HG03039 (cell line): ENCODE measurements at regions not wholly inside any gene's neighbourhood (a gene's known extent, or its start where the extent isn't known, plus 50 kb on each side); places are given as distances from the start of the nearest gene placed in this dataset.
"Not testable (repeated sequence)": the region's sequence is repeated elsewhere in the genome, so short reads cannot be mapped to it uniquely, and the experiment has no call there.

Experiments used
- ATAC-seq: cut with Tn5 transposase; IDR thresholded peaks from one replicate; pipeline ENCODE4 v1.9.1; 2021; ENCODE audit warnings: mild to moderate bottlenecking, moderate library complexity; ENCODE audit not compliant: unreplicated experiment

DNA sequence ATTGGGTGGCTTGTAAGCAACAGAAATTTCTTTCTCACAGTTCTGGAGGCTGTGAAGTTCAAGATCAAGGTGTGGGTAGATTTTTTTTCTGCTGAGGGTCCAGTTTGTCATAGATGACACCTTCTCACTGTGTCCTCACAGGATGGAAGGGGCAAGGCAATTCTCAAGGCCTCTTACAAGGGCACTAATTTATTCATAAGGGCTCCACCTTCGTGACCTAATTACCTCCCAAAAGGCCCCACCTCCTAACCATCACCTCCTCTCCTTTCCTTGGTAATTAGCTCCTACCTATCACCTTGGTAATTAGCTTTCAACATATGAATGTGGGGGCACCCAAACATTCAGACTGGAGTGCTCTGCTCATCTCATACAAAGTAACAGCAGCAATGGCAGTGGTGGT lies 92.3 kb upstream of the CD44 start:
- ATAC-seq = no peak

- ATAC-seq = no peak
Observed at GRCh38 chr11:35047179-35047578, 91.8 kb upstream of the CD44 start.

DNA sequence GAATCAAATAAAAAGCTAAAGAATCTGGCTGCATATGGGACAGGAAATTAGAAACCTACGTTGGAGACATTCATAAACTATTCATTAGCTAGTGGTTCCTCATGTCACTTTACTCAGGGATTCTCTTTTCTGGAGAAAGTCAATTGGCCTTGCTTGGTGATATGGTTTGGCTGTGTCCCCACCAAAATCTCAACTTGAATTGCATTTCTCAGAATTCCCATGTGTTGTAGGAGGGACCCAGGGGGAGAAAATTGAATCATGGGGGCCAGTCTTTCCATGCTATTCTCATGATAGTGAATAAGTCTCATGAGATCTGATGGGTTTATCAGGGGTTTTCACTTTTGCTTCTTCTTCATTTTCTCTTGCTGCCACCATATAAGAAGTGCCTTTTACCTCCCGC lies 91.2 kb upstream of the CD44 start:
- ATAC-seq = no peak

GRCh38 chr11:35048346-35048745 lies 90.6 kb upstream of the CD44 start:
- not testable (repeated sequence) for ATAC-seq

- ATAC-seq = peak; percentile 47
Observed at GRCh38 chr11:35049859-35050531, 89.0 kb upstream of the CD44 start.

DNA sequence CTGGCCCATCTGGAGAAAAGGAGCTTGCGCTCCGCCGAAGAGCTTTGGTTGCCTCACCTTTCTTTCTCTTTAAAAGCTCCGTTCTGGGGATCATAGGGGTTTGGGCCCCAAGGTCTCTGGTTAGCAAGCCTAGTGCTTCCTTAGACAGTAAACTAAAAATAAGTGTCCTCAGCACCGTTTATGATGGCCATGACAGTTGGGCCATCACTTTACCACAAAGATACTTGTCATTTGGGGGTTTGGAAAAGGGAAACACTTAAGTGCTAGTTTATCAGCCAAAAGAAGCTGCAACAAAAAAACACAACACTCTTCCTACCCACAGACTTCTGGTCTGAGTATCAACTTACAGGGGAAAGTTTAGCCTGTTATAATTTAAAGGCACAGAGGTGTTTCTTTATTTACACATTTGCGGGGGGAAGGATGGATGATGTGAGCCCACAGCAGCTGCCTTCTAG lies 88.4 kb upstream of the CD44 start:
- ATAC-seq = peak; percentile 27

GRCh38 chr11:35056391-35057093 lies 82.4 kb upstream of the CD44 start:
- no peak for ATAC-seq

- no peak for ATAC-seq
Observed at GRCh38 chr11:35057926-35058668, 80.9 kb upstream of the CD44 start.

- no peak for ATAC-seq
Observed at GRCh38 chr11:35058669-35059434, 80.1 kb upstream of the CD44 start.

DNA sequence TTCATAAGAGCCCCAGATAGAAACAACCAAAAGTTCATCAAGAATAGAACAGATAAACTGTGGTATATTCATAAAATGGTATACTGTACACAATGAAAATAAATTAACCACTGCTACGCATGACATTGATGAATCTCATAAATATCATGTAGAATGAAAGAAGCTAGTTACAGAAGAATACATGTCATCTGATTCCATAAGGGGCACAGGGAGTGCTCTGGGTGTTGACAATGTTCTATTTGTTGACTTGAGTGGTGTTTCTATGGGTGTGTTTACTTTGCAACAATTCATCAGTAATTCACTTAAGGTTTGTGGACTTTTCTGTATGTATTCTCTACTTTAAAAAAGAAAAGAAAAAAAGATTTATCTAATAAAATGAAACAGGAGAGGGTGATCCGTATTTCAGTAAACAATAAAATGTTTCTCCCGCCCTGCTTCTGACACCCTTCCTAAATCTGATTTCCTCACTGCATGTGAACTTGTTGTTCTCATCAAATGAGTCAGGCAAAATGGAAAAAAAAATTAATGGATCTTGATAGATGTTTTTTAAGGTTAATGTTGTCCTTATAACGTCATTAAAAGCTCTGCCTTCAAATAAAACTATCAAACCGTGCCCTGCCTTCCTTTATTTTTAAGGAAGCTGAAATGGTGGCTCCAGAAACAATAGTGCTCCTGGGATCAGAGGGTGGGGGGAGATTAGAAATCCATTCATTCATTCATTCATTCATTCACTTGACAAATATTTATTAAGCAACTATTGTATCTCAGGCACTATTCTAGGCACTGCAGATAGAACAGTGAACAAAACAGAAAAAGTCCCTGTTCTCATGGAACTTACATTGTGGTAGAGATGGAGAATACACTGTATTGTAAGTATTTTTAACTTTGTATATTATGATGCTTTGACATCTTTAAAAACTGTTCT lies 77.2 kb upstream of the CD44 start:
- ATAC-seq = no peak

DNA sequence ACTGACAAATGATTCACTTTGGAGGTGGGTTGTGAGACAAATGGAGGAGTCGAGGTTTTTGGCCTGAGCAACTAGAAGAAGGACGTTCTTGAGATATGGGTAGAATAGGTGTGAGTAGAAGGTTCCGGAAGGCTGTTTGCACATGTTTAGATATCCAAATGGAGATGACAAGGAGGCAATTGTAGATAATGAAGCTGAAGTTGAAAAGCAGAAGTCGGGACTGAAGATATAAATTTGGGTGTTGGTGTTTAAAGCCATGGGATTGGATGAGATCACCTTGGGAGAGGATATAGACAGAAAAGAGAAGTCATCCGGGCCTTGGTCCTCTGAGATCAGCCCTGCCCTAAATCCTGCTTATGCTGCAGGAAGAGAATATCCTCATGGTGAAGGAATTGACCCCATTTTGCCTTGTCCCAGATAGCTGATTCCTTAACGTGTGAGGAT lies 75.5 kb upstream of the CD44 start:
- no peak for ATAC-seq

DNA sequence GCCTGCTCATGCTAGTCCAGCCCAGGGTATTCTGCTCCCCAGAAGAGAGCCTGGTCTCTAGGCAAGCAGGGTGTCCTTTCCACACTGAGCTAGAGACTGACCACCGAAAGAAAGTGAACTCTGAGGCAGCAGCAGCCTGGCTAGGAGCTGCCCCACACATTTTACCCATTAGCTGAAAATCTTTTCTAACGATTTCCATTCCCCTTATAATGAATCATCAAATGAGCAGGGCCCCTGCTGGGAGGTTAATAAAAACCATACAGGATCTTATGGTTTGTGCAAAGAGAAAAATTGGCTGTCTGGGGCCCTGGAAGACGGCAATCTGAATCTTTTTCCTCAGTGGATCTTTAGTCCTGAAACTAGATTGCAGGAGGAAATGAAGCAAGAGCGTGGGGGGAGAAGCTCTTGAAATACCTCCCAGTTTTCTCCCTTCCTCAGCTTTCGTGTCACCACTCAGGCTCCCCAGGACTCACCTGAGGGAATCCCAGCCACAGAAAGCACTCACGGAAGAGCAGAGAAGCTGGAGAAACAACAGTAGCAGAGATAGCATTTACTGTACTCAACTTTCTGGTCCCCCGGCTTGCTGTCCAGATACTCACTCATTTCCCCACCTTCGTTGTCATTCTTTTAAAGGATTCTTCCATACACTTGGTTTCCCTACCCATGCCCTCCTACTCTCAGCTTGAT lies 74.7 kb upstream of the CD44 start:
- ATAC-seq = no peak

GRCh38 chr11:35065566-35065965 lies 73.4 kb upstream of the CD44 start:
- no peak for ATAC-seq

DNA sequence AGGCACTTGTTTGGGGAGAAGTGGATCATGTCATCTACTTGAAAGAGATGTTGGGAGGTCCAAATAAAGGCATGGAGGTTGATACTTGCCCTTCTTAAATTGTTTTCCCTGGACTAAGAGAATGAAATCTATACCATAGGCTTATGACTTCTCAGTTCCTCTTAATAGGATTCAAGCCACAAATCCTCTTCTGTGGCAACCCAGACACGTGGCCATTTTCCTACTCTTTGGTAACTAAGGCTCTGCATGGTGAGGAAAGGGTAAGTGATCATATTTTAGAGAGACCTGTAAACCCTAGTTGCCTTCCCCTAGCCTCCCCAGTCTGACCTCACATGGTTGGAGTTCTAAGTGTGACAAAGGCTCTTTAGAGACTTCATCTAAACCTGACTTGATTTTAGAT lies 72.9 kb upstream of the CD44 start:
- no peak for ATAC-seq

GRCh38 chr11:35066783-35067423 lies 72.1 kb upstream of the CD44 start:
- ATAC-seq = peak; percentile 78

DNA sequence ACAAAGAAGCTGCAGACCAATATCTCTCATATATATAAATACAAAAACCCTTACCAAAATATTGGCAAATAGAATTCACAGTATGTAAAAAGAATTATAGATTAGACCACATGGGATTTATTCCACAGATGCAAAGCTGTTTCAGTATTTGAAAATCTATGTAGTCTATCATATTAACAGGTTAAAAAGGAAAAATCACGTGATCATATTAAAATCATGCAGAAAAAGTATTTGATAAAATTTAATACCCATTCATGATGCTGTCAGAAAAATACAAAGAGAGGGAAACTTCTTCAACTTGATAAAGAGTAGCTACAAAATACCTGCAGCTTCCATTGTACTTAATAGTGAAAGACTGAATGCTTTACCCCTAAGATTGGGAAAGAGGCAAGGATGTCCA lies 67.2 kb upstream of the CD44 start:
- ATAC-seq = no peak

GRCh38 chr11:35073691-35074419 lies 65.1 kb upstream of the CD44 start:
- no peak for ATAC-seq
